Neural progenitor cell (in vitro differentiated cells): ENCODE measurements at regions not wholly inside any gene's neighbourhood (a gene's known extent, or its start where the extent isn't known, plus 50 kb on each side); places are given as distances from the start of the nearest gene placed in this dataset.

Experiments
- DNase-seq: peaks from one replicate; pipeline ENCODE4 v3.0.0-alpha.2; 2016; ENCODE audit warnings: low spot score
- H2AFZ ChIP-seq: fragments of 200-600 bp; sonication (generic); replicated peaks from 2 replicates; pipeline ENCODE4 v1.6.1; 2016; ENCODE audit warnings: antibody characterized with exemption
- H3F3A ChIP-seq: fragments of 200-600 bp; sonication (generic); 2 replicates; pipeline ENCODE4 v1.6.1; 2016; ENCODE audit warnings: antibody characterized with exemption, low read depth
- H3K27ac ChIP-seq: fragments of 200-600 bp; sonication (generic); 2 replicates; pipeline ENCODE4 v1.5.1; 2016; ENCODE audit warnings: mild to moderate bottlenecking
- H3K27me3 ChIP-seq: fragments of 200-600 bp; sonication (generic); 2 replicates; pipeline ENCODE4 v1.6.1; 2016; ENCODE audit warnings: mild to moderate bottlenecking, moderate library complexity
- H3K36me3 ChIP-seq: fragments of 200-600 bp; sonication (generic); 2 replicates; pipeline ENCODE4 v1.5.1; 2016
- H3K4me1 ChIP-seq: fragments of 200-600 bp; sonication (generic); 2 replicates; pipeline ENCODE4 v1.6.1; 2016; ENCODE audit warnings: mixed run types
- H3K4me2 ChIP-seq: fragments of 200-600 bp; sonication (generic); 2 replicates; pipeline ENCODE4 v1.6.1; 2016
- H3K4me3 ChIP-seq: fragments of 200-600 bp; sonication (generic); 2 replicates; pipeline ENCODE4 v1.5.1; 2016
- H3K79me2 ChIP-seq: fragments of 200-600 bp; sonication (generic); 2 replicates; pipeline ENCODE4 v1.6.1; 2016; ENCODE audit warnings: low read depth
- H3K9ac ChIP-seq: fragments of 200-600 bp; sonication (generic); 2 replicates; pipeline ENCODE4 v1.6.1; 2016
- H3K9me3 ChIP-seq: fragments of 200-600 bp; sonication (generic); 2 replicates; pipeline ENCODE4 v1.5.1; 2016; ENCODE audit warnings: low read depth
- H4K20me1 ChIP-seq: fragments of 200-600 bp; sonication (generic); 2 replicates; pipeline ENCODE4 v1.6.1; 2016; ENCODE audit warnings: low read depth
- H3K27ac Mint-ChIP-seq: 3 replicates; pipeline ENCODE4 v1.8.0; 2021; ENCODE audit warnings: mixed read lengths
- H3K27me3 Mint-ChIP-seq: 2 replicates; pipeline ENCODE4 v1.8.0; 2022; ENCODE audit warnings: low read depth, mild to moderate bottlenecking, inconsistent platforms, moderate library complexity, mixed read lengths; ENCODE audit not compliant: insufficient read depth
- H3K36me3 Mint-ChIP-seq: 3 replicates; pipeline ENCODE4 v1.8.0; 2021; ENCODE audit warnings: mixed read lengths
- H3K4me1 Mint-ChIP-seq: 3 replicates; pipeline ENCODE4 v1.8.0; 2021; ENCODE audit warnings: mixed read lengths
- H3K4me3 Mint-ChIP-seq: 3 replicates; pipeline ENCODE4 v1.8.0; 2021; ENCODE audit warnings: mild to moderate bottlenecking, moderate library complexity, mixed read lengths
- H3K9me3 Mint-ChIP-seq: 3 replicates; pipeline ENCODE4 v1.8.0; 2020; ENCODE audit warnings: mixed read lengths
- EZH2 ChIP-seq: fragments of 200-600 bp; sonication (generic); IDR thresholded peaks from 2 replicates; pipeline ENCODE4 v1.6.1; 2017; ENCODE audit warnings: antibody characterized with exemption, mild to moderate bottlenecking, moderate library complexity
- EZH2phosphoT487 ChIP-seq: fragments of 200-600 bp; sonication (generic); IDR thresholded peaks from 2 replicates; pipeline ENCODE4 v1.6.1; 2017; ENCODE audit warnings: antibody characterized with exemption
- TF ChIP-seq, protein P1 (sequence below): fragments of 200-600 bp; sonication (generic); IDR thresholded peaks from 2 replicates; pipeline ENCODE4 v1.5.1; 2017; ENCODE audit warnings: antibody characterized with exemption, mild to moderate bottlenecking

DNA sequence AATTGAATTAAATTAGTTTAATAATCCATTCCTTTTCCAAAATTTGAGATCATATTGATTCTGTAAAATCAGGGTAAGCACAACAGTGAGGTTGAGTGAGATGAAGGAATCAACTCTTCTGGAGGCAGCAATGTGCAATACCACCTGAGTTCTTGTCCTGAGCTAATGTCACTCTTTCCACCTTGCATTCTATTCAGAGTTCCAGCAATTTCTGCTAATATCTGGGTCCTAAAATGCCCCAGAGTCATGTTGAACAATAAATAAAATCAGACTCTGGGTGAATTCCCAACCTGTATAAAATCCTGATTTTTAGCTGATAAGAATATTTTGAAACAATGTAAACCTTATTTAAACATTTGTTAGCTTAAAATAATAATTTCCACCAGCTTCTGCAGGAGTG lies 590.8 kb upstream of the ADGRB3 start:
- Histone ChIP-seq H2AFZ (no peak overlapping the region), H3K27me3 (no peaks in the 10 kb centered on the region), H3K9ac (no peak overlapping the region), H3K27ac (no peak overlapping the region), H3K4me1 (peaks cover 13% of the 10 kb centered on the region), H3K9me3 (no peaks in the 10 kb centered on the region), H3K4me2 (no peak overlapping the region), H3K79me2 (no peaks in the 10 kb centered on the region), H3K4me3 (no peak overlapping the region), H3F3A (no peaks in the 10 kb centered on the region), H3K36me3 (no peaks in the 10 kb centered on the region), H4K20me1 (no peaks in the 10 kb centered on the region)
- H3K4me3 Mint-ChIP-seq, result no peak overlapping the region
- no peaks in the 10 kb centered on the region for H3K9me3 Mint-ChIP-seq
- no peak overlapping the region for H3K27ac Mint-ChIP-seq
- H3K27me3 Mint-ChIP-seq, result no peaks in the 10 kb centered on the region
- TF ChIP-seq, protein P1, sequence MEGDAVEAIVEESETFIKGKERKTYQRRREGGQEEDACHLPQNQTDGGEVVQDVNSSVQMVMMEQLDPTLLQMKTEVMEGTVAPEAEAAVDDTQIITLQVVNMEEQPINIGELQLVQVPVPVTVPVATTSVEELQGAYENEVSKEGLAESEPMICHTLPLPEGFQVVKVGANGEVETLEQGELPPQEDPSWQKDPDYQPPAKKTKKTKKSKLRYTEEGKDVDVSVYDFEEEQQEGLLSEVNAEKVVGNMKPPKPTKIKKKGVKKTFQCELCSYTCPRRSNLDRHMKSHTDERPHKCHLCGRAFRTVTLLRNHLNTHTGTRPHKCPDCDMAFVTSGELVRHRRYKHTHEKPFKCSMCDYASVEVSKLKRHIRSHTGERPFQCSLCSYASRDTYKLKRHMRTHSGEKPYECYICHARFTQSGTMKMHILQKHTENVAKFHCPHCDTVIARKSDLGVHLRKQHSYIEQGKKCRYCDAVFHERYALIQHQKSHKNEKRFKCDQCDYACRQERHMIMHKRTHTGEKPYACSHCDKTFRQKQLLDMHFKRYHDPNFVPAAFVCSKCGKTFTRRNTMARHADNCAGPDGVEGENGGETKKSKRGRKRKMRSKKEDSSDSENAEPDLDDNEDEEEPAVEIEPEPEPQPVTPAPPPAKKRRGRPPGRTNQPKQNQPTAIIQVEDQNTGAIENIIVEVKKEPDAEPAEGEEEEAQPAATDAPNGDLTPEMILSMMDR, result no peak
- no peak for TF ChIP-seq EZH2phosphoT487
- TF ChIP-seq EZH2, result no peak
- peaks cover 11% of the 10 kb centered on the region for H3K4me1 Mint-ChIP-seq
- DNase-seq, result no peak
- no peaks in the 10 kb centered on the region for H3K36me3 Mint-ChIP-seq

GRCh38 chr6:68043122-68043398 lies 592.0 kb upstream of the ADGRB3 start:
- no peaks in the 10 kb centered on the region for H3K27me3 ChIP-seq
- H3K79me2 ChIP-seq, result no peaks in the 10 kb centered on the region
- H2AFZ ChIP-seq, result no peak overlapping the region
- Mint-ChIP-seq H3K4me1 (peaks cover 11% of the 10 kb centered on the region), H3K4me3 (no peak overlapping the region), H3K9me3 (no peaks in the 10 kb centered on the region), H3K27ac (no peak overlapping the region), H3K27me3 (no peaks in the 10 kb centered on the region), H3K36me3 (no peaks in the 10 kb centered on the region)
- no peak for DNase-seq
- TF ChIP-seq EZH2 (no peak), EZH2phosphoT487 (no peak)
- TF ChIP-seq, protein P1, result no peak
- no peaks in the 10 kb centered on the region for H3K36me3 ChIP-seq
- H3K9me3 ChIP-seq, result no peaks in the 10 kb centered on the region
- peaks cover 13% of the 10 kb centered on the region for H3K4me1 ChIP-seq
- no peak overlapping the region for H3K4me2 ChIP-seq
- no peaks in the 10 kb centered on the region for H3F3A ChIP-seq
- H4K20me1 ChIP-seq, result no peaks in the 10 kb centered on the region
- H3K9ac ChIP-seq, result no peak overlapping the region
- H3K4me3 ChIP-seq, result no peak overlapping the region
- no peak overlapping the region for H3K27ac ChIP-seq

- peaks cover 11% of the 10 kb centered on the region for H3K4me1 Mint-ChIP-seq
Measured at GRCh38 chr6:68042339-68043121, 592.6 kb upstream of the ADGRB3 start.

More at GRCh38 chr6:68042339-68043121, 592.6 kb upstream of the ADGRB3 start:
- Histone ChIP-seq H2AFZ (no peak overlapping the region), H3K79me2 (no peaks in the 10 kb centered on the region), H3F3A (no peaks in the 10 kb centered on the region), H3K4me3 (no peak overlapping the region), H3K27ac (no peak overlapping the region), H3K9me3 (no peaks in the 10 kb centered on the region), H3K36me3 (no peaks in the 10 kb centered on the region), H3K4me2 (no peak overlapping the region), H3K4me1 (peaks cover 13% of the 10 kb centered on the region), H4K20me1 (no peaks in the 10 kb centered on the region), H3K9ac (no peak overlapping the region), H3K27me3 (no peaks in the 10 kb centered on the region)
- TF ChIP-seq EZH2phosphoT487 (no peak), EZH2 (no peak)
- TF ChIP-seq, protein P1, result no peak
- no peak for DNase-seq
- no peak overlapping the region for H3K27ac Mint-ChIP-seq
- no peaks in the 10 kb centered on the region for H3K36me3 Mint-ChIP-seq
- H3K4me3 Mint-ChIP-seq, result no peak overlapping the region
- no peaks in the 10 kb centered on the region for H3K9me3 Mint-ChIP-seq
- no peaks in the 10 kb centered on the region for H3K27me3 Mint-ChIP-seq
